ENCODE measurements at regions not wholly inside any gene's neighbourhood (a gene's known extent, or its start where the extent isn't known, plus 50 kb on each side); places are given as distances from the start of the nearest gene placed in this dataset.

DNA sequence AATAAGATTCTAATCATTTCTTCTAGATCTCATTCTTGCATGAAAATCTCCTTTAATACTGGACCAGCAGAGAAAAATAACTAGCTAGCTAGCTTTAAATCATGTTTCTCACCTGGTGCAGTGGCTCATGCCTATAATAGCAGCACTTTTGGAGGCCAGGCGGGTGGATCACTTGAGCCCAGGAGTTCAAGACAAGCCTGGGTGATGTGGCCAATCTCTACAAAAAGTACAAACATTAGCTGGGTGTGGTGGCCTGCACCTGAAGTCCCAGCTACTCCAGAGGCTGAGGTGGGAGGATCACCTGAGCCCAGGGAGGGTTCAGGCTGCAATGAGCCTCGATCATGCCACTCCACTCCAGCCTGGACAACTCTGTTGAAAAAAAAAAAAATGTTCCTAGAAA, 99.2 kb downstream of the BAMBI start:
- no peak for DNase-seq (ENCODE audit: insufficient read length, low spot score, missing footprints)
- no peak overlapping the region for H3K4me3 ChIP-seq (ENCODE audit: insufficient read depth, low read length)
- no peak overlapping the region for H2AFZ ChIP-seq (ENCODE audit: low read length)
- H3K36me3 ChIP-seq (ENCODE audit: insufficient read depth, low read length) = no peaks in the 10 kb centered on the region
- TF ChIP-seq, protein P1, sequence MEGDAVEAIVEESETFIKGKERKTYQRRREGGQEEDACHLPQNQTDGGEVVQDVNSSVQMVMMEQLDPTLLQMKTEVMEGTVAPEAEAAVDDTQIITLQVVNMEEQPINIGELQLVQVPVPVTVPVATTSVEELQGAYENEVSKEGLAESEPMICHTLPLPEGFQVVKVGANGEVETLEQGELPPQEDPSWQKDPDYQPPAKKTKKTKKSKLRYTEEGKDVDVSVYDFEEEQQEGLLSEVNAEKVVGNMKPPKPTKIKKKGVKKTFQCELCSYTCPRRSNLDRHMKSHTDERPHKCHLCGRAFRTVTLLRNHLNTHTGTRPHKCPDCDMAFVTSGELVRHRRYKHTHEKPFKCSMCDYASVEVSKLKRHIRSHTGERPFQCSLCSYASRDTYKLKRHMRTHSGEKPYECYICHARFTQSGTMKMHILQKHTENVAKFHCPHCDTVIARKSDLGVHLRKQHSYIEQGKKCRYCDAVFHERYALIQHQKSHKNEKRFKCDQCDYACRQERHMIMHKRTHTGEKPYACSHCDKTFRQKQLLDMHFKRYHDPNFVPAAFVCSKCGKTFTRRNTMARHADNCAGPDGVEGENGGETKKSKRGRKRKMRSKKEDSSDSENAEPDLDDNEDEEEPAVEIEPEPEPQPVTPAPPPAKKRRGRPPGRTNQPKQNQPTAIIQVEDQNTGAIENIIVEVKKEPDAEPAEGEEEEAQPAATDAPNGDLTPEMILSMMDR (IDR thresholded peaks at IDR 0.05; ENCODE audit: extremely low read depth, low read depth, low read length) = no peak
- no peaks in the 10 kb centered on the region for H3K27me3 ChIP-seq (ENCODE audit: insufficient read depth, low read length)
- H3K4me2 ChIP-seq (ENCODE audit: insufficient read depth, low read length) = no peak overlapping the region
- no peaks in the 10 kb centered on the region for H3K9me3 ChIP-seq (ENCODE audit: low read depth, low read length)
- no peaks in the 10 kb centered on the region for H4K20me1 ChIP-seq (ENCODE audit: insufficient read depth, low read length)
- H3K79me2 ChIP-seq (ENCODE audit: insufficient read depth, low read length) = no peaks in the 10 kb centered on the region
- no peaks in the 10 kb centered on the region for H3K4me1 ChIP-seq (ENCODE audit: insufficient read depth, low read length)
- H3K27ac ChIP-seq (ENCODE audit: low read depth, low read length) = no peak overlapping the region

DNA sequence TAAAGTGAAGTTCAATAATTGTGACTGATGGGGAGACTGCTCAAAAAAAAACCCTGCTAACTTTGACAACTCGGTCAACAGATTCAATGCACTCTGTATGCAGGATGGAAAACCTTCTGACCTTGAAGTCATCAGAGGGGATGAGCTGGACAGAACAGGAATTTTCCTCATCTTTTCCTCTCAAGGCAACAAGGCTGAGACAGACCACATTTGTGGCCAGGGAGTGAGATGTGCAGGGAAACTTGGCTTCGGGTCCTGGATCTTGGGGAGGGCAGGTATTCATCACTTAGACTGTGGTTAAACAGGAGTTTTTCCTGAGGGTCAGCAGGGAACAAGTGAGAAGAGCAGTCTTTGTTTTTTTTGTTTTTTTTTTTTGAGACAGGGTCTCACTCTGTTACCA, 100.6 kb downstream of the BAMBI start:
- DNase-seq (ENCODE audit: insufficient read length, low spot score, missing footprints) = no peak
- H3K36me3 ChIP-seq (ENCODE audit: insufficient read depth, low read length) = no peaks in the 10 kb centered on the region
- H3K27ac ChIP-seq (ENCODE audit: low read depth, low read length) = no peak overlapping the region
- no peaks in the 10 kb centered on the region for H3K27me3 ChIP-seq (ENCODE audit: insufficient read depth, low read length)
- H3K4me2 ChIP-seq (ENCODE audit: insufficient read depth, low read length) = no peak overlapping the region
- no peaks in the 10 kb centered on the region for H3K4me1 ChIP-seq (ENCODE audit: insufficient read depth, low read length)
- TF ChIP-seq, protein P1 (IDR thresholded peaks at IDR 0.05; ENCODE audit: extremely low read depth, low read depth, low read length) = no peak
- no peak overlapping the region for H3K4me3 ChIP-seq (ENCODE audit: insufficient read depth, low read length)
- H3K79me2 ChIP-seq (ENCODE audit: insufficient read depth, low read length) = no peaks in the 10 kb centered on the region
- no peak overlapping the region for H2AFZ ChIP-seq (ENCODE audit: low read length)
- no peaks in the 10 kb centered on the region for H4K20me1 ChIP-seq (ENCODE audit: insufficient read depth, low read length)
- no peaks in the 10 kb centered on the region for H3K9me3 ChIP-seq (ENCODE audit: low read depth, low read length)

DNA sequence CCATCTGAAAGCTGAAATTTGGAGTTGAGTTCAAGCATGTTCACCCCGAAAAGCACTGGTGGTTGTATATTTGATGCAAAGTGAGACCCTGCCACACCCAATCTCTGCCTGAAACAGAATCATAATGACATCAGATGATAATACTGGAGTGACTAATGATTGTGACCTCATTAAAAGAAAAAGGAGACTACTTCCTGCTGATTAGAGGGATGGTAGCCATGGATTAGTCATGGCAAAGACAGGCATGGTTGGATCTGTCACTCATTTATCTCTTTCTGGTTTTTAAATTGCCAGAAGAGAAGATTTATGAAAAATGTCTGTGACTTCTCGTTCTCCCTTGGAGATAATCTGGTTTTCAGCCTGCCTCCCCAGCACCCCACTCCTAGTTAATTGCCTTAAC, 101.2 kb downstream of the BAMBI start:
- DNase-seq (ENCODE audit: insufficient read length, low spot score, missing footprints) = no peak
- H4K20me1 ChIP-seq (ENCODE audit: insufficient read depth, low read length) = no peaks in the 10 kb centered on the region
- no peak overlapping the region for H3K27ac ChIP-seq (ENCODE audit: low read depth, low read length)
- no peaks in the 10 kb centered on the region for H3K79me2 ChIP-seq (ENCODE audit: insufficient read depth, low read length)
- no peaks in the 10 kb centered on the region for H3K27me3 ChIP-seq (ENCODE audit: insufficient read depth, low read length)
- no peaks in the 10 kb centered on the region for H3K9me3 ChIP-seq (ENCODE audit: low read depth, low read length)
- TF ChIP-seq, protein P1 (IDR thresholded peaks at IDR 0.05; ENCODE audit: extremely low read depth, low read depth, low read length) = no peak
- no peaks in the 10 kb centered on the region for H3K4me1 ChIP-seq (ENCODE audit: insufficient read depth, low read length)
- H3K36me3 ChIP-seq (ENCODE audit: insufficient read depth, low read length) = no peaks in the 10 kb centered on the region
- no peak overlapping the region for H2AFZ ChIP-seq (ENCODE audit: low read length)
- H3K4me3 ChIP-seq (ENCODE audit: insufficient read depth, low read length) = no peak overlapping the region
- H3K4me2 ChIP-seq (ENCODE audit: insufficient read depth, low read length) = no peak overlapping the region

DNA sequence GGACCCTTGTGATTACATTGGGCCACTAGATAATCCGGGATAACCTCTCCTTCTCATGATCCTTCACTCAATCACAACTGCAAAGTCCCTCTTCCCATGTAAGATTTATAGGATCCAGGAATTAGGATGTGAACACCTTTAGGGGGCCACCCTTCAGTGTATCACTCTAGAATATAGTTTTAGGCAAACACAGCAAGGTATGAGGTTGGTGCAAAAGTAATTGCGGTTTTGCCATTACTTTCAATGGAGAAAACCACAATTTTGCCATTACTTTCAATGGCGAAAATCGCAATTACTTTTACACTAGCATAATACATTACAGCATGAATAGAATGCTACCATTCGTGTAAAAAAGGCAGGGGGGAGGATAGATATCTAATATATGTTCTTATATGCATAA, 104.0 kb downstream of the BAMBI start:
- Histone ChIP-seq H4K20me1 (ENCODE audit: insufficient read depth, low read length) (no peaks in the 10 kb centered on the region), H3K4me2 (ENCODE audit: insufficient read depth, low read length) (no peak overlapping the region), H2AFZ (ENCODE audit: low read length) (no peak overlapping the region), H3K9me3 (ENCODE audit: low read depth, low read length) (no peaks in the 10 kb centered on the region), H3K27me3 (ENCODE audit: insufficient read depth, low read length) (peaks cover 8% of the 10 kb centered on the region), H3K27ac (ENCODE audit: low read depth, low read length) (no peak overlapping the region), H3K4me3 (ENCODE audit: insufficient read depth, low read length) (no peak overlapping the region), H3K79me2 (ENCODE audit: insufficient read depth, low read length) (no peaks in the 10 kb centered on the region), H3K36me3 (ENCODE audit: insufficient read depth, low read length) (no peaks in the 10 kb centered on the region), H3K4me1 (ENCODE audit: insufficient read depth, low read length) (no peaks in the 10 kb centered on the region)
- no peak for DNase-seq (ENCODE audit: insufficient read length, low spot score, missing footprints)
- TF ChIP-seq, protein P1 (IDR thresholded peaks at IDR 0.05; ENCODE audit: extremely low read depth, low read depth, low read length) = no peak

All from osteoblast (primary cell).